LNCaP clone FGC (cell line): ENCODE measurements at regions not wholly inside any gene's neighbourhood (a gene's known extent, or its start where the extent isn't known, plus 50 kb on each side); places are given as distances from the start of the nearest gene placed in this dataset.

ENCODE experiments used
- DNase-seq: peaks from one replicate; pipeline ENCODE4 v3.0.0-alpha.2; 2011; ENCODE audit warnings: low read depth
- H3K4me3 ChIP-seq: 2 replicates; pipeline ENCODE4 v1.5.1; 2011; ENCODE audit warnings: mild to moderate bottlenecking, low read depth, low read length, control low read depth
- TF ChIP-seq, protein P1 (sequence below): IDR thresholded peaks from 2 replicates; pipeline ENCODE4 v1.5.1; 2012; ENCODE audit warnings: mild to moderate bottlenecking; ENCODE audit not compliant: control insufficient read depth, insufficient read depth; ENCODE audit errors: extremely low read depth

DNA sequence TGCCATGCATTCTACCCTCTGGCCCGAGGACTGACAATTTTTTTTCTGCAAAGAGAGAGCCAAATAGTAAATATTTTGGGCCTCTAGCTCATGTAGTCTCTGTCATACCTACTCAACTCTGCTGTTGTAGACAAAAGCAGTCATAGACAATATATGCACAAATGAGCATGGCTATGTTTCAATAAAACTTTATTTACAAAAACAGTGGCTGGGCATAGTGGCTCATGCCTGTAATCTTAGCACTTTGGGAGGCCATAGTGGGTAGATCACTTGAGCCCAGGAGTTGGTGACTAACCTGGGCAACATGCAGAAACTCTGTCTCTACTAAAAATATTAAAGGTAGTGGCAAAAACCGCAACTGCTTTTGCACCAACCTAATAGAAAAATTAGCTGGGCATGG, 153.7 kb upstream of the BTG1 start:
- TF ChIP-seq, protein P1, sequence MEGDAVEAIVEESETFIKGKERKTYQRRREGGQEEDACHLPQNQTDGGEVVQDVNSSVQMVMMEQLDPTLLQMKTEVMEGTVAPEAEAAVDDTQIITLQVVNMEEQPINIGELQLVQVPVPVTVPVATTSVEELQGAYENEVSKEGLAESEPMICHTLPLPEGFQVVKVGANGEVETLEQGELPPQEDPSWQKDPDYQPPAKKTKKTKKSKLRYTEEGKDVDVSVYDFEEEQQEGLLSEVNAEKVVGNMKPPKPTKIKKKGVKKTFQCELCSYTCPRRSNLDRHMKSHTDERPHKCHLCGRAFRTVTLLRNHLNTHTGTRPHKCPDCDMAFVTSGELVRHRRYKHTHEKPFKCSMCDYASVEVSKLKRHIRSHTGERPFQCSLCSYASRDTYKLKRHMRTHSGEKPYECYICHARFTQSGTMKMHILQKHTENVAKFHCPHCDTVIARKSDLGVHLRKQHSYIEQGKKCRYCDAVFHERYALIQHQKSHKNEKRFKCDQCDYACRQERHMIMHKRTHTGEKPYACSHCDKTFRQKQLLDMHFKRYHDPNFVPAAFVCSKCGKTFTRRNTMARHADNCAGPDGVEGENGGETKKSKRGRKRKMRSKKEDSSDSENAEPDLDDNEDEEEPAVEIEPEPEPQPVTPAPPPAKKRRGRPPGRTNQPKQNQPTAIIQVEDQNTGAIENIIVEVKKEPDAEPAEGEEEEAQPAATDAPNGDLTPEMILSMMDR: no peak
- H3K4me3 ChIP-seq: no peak overlapping the region
- DNase-seq: no peak

DNA sequence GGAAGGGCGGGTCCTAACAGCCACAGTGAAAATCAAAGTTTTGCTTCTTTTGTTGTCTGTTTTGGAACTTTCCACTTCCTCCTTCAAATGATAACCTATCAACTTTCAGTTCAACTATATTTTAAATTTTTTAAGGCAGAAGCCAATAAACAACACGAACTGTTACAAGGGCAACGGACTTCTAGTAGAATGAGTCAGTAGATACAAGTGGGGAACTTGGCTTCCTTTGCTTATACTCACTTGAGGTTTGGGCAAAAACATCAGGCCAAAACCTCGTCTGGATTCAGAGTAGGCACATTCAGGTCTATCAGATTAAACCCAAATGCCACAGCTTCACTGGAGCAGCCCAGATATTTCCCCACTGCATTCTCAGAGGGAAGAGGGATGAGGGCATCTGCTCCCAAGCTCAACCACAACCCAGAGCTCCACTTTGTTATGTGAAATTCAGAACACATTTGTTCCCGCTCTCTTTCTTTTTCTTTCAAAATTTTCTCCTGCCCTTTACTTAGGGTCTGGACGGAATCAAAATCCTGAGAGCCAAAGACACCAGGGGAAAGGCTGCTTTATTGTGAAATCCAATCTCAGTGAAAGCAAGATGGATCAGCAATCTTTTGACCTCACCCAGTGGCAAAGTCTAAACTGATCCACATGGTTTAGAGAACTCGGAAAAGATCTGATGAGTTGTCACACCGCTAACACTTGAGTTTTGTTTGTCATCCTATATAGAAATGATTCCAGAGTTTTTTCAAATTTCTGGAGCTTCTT, 152.5 kb upstream of the BTG1 start:
- no peak overlapping the region for H3K4me3 ChIP-seq
- TF ChIP-seq, protein P1: no peak
- DNase-seq: no peak

DNA sequence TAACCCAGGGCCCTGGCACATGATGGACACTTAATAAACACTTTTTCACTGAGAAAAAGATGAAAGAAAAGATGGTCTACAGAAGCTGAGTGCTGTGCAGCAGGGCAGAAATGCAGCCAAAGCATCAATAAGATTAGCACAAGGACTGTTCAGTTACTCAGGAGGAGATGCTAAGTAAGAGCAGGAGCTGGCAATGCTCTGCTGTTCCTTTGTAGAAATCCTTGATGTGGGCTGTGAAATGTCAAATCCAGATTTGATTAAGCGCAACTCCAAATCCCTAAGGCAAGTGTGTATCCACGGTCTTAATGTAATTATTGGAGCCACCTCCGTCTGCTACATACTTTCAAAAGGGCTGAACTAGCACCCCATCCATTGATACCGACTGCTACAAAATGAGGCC, 151.8 kb upstream of the BTG1 start:
- TF ChIP-seq, protein P1: no peak
- DNase-seq: no peak
- H3K4me3 ChIP-seq: no peak overlapping the region

DNA sequence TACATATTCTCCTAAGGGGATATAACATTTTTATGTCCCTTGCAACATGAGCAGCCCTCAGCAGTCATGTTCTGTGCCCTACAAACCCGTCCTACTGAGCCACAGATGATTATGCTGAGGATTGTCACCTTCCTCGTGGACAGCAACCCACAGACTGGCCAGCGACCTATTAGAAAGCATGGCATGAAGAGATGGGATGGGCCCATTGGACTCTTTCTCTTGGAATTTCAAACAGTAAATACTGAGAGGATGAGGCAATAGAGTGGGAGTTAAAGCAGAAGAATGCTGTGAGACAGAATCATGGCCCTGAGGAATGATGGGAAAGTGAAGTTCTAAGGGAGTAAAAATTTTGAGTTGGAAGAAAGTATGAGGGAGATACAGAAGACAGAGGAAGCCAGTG, 149.9 kb upstream of the BTG1 start:
- no peak overlapping the region for H3K4me3 ChIP-seq
- DNase-seq: no peak
- TF ChIP-seq, protein P1: no peak

DNA sequence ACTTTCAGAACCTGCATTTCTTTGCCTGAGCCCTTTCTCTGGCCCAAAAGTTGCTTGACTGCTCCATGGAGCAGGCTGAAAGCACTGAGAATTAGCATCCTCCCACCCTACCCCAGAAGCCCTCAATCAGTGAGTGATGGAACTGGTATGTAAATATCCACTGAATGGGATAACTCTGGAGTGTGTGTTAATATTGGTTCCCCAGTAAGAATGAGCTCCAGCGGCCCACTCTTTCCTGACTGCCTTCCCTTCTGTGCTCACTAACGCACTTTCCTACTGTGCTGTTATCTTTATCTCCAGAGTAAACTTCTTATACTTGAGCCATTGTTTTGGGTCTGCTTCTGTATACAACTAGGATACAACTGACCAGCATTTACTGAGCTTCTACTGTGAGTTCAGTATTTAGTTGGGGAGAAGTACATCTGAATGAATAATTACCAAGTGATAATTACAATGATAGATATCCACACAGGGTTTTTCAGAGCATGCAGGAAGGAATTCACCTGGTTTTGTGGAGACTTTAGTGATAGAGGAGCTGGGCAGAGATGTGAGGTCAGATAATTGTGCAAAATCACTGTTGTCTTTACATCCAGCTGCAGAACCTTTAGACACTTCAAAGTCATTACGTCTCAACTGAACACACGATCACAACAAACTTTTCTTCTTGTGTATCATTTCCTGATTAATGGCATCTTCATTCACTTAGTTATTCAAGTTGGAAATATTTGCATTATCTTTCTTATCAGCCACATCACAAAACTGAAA, 149.2 kb upstream of the BTG1 start:
- TF ChIP-seq, protein P1: no peak
- H3K4me3 ChIP-seq: no peak overlapping the region
- no peak for DNase-seq

DNA sequence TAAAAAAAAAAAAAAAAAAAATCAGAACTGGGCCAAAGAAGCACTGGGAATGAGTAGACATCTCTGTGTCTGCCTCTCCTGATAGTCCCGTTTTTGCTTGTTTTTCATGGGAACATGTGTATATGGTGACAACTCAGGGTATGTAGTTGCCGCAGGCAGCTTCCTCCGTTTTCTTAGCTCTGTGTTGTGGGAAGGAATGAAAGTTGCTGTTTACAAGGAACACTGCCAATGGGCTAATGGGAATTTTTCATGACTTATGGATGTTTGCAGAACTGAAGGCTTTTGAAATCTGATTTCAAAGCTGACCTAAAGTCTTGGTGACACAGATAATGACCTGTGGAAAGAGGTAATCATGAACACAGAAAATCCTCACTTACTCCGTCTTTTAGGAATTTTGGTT, 146.4 kb upstream of the BTG1 start:
- H3K4me3 ChIP-seq: no peak overlapping the region
- DNase-seq: no peak
- TF ChIP-seq, protein P1: no peak
